K562 (cell line): ENCODE measurements at regions not wholly inside any gene's neighbourhood (a gene's known extent, or its start where the extent isn't known, plus 50 kb on each side); places are given as distances from the start of the nearest gene placed in this dataset.
A peak's percentile ranks its signal among the peaks of the same experiment; 100 is the strongest.

Experiments
- ATAC-seq: fragments of 200-7000 bp; cut with Tn5 transposase; 3 replicates; pipeline ENCODE4 v1.9.1; 2020; ENCODE audit warnings: moderate library complexity
- BruUV-seq: library from RNA; stranded (reverse); fragments of 400-500 nt; replicated peaks from 2 replicates; lab custom pipeline; 2021; lab: Mats Ljungman, UMichigan
- CTCF ChIA-PET: fragments of 300-600 bp; formaldehyde crosslinking; extraction: SDS; loops from one replicate; lab custom pipeline; 2021; ENCODE audit warnings: low intra/inter-chr PET ratio; lab: Yijun Ruan, JAX
- POLR2A ChIA-PET: fragments of 300-600, 350-650 bp; sonication (Branson Sonifier 250); formaldehyde crosslinking; extraction: SDS; loops from one replicate; lab custom pipeline; 2021; ENCODE audit warnings: antibody characterized with exemption, inconsistent platforms; lab: Yijun Ruan, JAX
- DNase-seq, 4 experiments: peaks; one replicate each; pipeline versions ENCODE4 v3.0.0 to v3.0.0-alpha.2; 2011 to 2018; ENCODE audit warnings: low spot score in 3 of 4, mixed read lengths in 3 of 4; ENCODE audit errors: extremely low read depth in 1 of 4
- FAIRE-seq: peaks from 2 replicates; lab custom pipeline; 2011; peaks lifted over from hg19 to GRCh38; lab: Jason Lieb, UNC
- H2AFZ ChIP-seq: 2 replicates; pipeline ENCODE4 v1.6.0; 2011; ENCODE audit warnings: low read depth, low read length, control low read depth, inconsistent platforms
- H3K27ac ChIP-seq: fragments of 200-600 bp; 3 replicates; pipeline ENCODE4 v1.8.0; 2011; ENCODE audit warnings: low read depth, mild to moderate bottlenecking, control low read depth, inconsistent platforms, low read length, moderate library complexity, mixed read lengths; ENCODE audit errors: extremely low read depth
- H3K27me3 ChIP-seq, 2 experiments: fragments of 300-600 bp in 1 of 2; 2 replicates in 1 of 2; 3 replicates in 1 of 2; pipeline versions ENCODE4 v1.6.0 to v1.8.0; 2011; ENCODE audit warnings: inconsistent platforms in 2 of 2, low read length in 2 of 2, mild to moderate bottlenecking in 1 of 2, mixed read lengths in 1 of 2, moderate library complexity in 1 of 2; ENCODE audit not compliant: control insufficient read depth in 2 of 2, insufficient read depth in 2 of 2
- H3K36me3 ChIP-seq: fragments of 300-600 bp; 3 replicates; pipeline ENCODE4 v1.8.0; 2011; ENCODE audit warnings: mild to moderate bottlenecking, low read length, inconsistent platforms; ENCODE audit not compliant: control insufficient read depth, insufficient read depth
- H3K4me1 ChIP-seq, 2 experiments: fragments of 200-600 bp in 1 of 2; replicated peaks in 1 of 2; 2 replicates in 1 of 2; 3 replicates in 1 of 2; pipeline versions ENCODE4 v1.5.1 to v1.8.0; 2011; ENCODE audit warnings: inconsistent platforms in 2 of 2, low read length in 2 of 2, mild to moderate bottlenecking in 1 of 2, mixed read lengths in 1 of 2, moderate library complexity in 1 of 2; ENCODE audit not compliant: control insufficient read depth in 2 of 2, insufficient read depth in 2 of 2
- H3K4me2 ChIP-seq: 2 replicates; pipeline ENCODE4 v1.6.1; 2011; ENCODE audit warnings: low read length, control low read depth, inconsistent platforms, mixed read lengths; ENCODE audit not compliant: insufficient read depth
- H3K4me3 ChIP-seq: fragments of 200-600 bp; sonication (generic), shearing (Covaris generic); 2 replicates; pipeline ENCODE4 v1.5.1; 2016; ENCODE audit warnings: control low read depth, inconsistent platforms
- H3K79me2 ChIP-seq: fragments of 200-600 bp; 3 replicates; pipeline ENCODE4 v1.8.0; 2011; ENCODE audit warnings: low read length, inconsistent platforms; ENCODE audit not compliant: control insufficient read depth, insufficient read depth
- H3K9ac ChIP-seq, 2 experiments: 2 replicates each; pipeline versions ENCODE4 v1.6.0 to v1.6.1; 2011; ENCODE audit warnings: low read depth in 2 of 2, low read length in 2 of 2, control low read depth in 1 of 2, inconsistent platforms in 1 of 2, mild to moderate bottlenecking in 1 of 2, mixed read lengths in 1 of 2; ENCODE audit not compliant: insufficient read depth in 1 of 2
- H3K9me1 ChIP-seq: one replicate; pipeline ENCODE4 v1.6.0; 2011; ENCODE audit warnings: inconsistent platforms, mild to moderate bottlenecking, low read length, moderate library complexity; ENCODE audit not compliant: control insufficient read depth, insufficient read depth
- H3K9me3 ChIP-seq: replicated peaks from 2 replicates; pipeline ENCODE4 v1.5.1; 2011; ENCODE audit warnings: low read depth, low read length, inconsistent platforms; ENCODE audit not compliant: control insufficient read depth, insufficient read depth
- H4K20me1 ChIP-seq: replicated peaks from 2 replicates; pipeline ENCODE4 v1.6.1; 2011; ENCODE audit warnings: low read length, inconsistent platforms, mixed read lengths; ENCODE audit not compliant: control insufficient read depth, insufficient read depth
- C11orf30 ChIP-seq: fragments of 450-650 bp; IDR thresholded peaks from 2 replicates; pipeline ENCODE4 v1.6.1; 2016; ENCODE audit warnings: low read depth, mild to moderate bottlenecking
- MAFF ChIP-seq: IDR thresholded peaks from 2 replicates; pipeline ENCODE4 v1.6.1; 2012; ENCODE audit warnings: low read length, improper control_type of control experiment
- MAFG ChIP-seq: fragments of 450-650 bp; conservative IDR thresholded peaks from 2 replicates; pipeline ENCODE4 v1.6.1; 2016; ENCODE audit warnings: missing genetic modification characterization, missing compliant biosample characterization
- MAFK ChIP-seq: IDR thresholded peaks from 2 replicates; pipeline ENCODE4 v1.6.1; 2011; ENCODE audit warnings: low read length, improper control_type of control experiment
- MAZ ChIP-seq, 2 experiments: fragments of 450-650 bp in 1 of 2; sonication (generic) in 1 of 2; formaldehyde crosslinking; IDR thresholded peaks in 1 of 2; conservative IDR thresholded peaks in 1 of 2; 2 replicates each; pipeline versions ENCODE4 v1.4.0 to v1.5.0; 2020; ENCODE audit warnings: mild to moderate bottlenecking in 1 of 2, missing genetic modification reagents in 1 of 2
- RBM15 ChIP-seq: fragments of 200-400 bp; formaldehyde crosslinking; IDR thresholded peaks from 2 replicates; pipeline ENCODE4 v1.6.1; 2018; ENCODE audit warnings: mild to moderate bottlenecking, low read length, moderate library complexity; ENCODE audit not compliant: insufficient read depth
- RUNX1 ChIP-seq: sonication (generic); IDR thresholded peaks from 2 replicates; pipeline ENCODE4 v1.6.1; 2016; ENCODE audit warnings: antibody characterized with exemption, low read depth
- ZNF165 ChIP-seq: fragments of 250-450 bp; sonication (Bioruptor Pico); IDR thresholded peaks from 2 replicates; pipeline ENCODE4 v1.4.0; 2020; ENCODE audit warnings: borderline replicate concordance
- ZNF311 ChIP-seq: fragments of 250-450 bp; sonication (Bioruptor Pico); IDR thresholded peaks from 2 replicates; pipeline ENCODE4 v1.4.0; 2020; ENCODE audit warnings: mild to moderate bottlenecking, moderate library complexity
- ZNF316 ChIP-seq: fragments of 450-650 bp; IDR thresholded peaks from 2 replicates; pipeline ENCODE4 v1.6.1; 2016
- ZNF41 ChIP-seq: fragments of 250-450 bp; sonication (Bioruptor Pico); conservative IDR thresholded peaks from 2 replicates; pipeline ENCODE4 v1.4.0; 2020; ENCODE audit warnings: mild to moderate bottlenecking
- WGBS: fragments of 100-300 bp; shearing (Covaris generic); methylation state at CpG from one replicate; pipeline ENCODE4 v1.1.6; 2016; ENCODE audit warnings: low coverage, mixed read lengths; ENCODE audit not compliant: insufficient coverage; ENCODE audit errors: missing lambda C conversion rate; 5-methylcytosine and 5-hydroxymethylcytosine counted together
- in situ Hi-C: fragments of 300-500 bp; cut with MboI; formaldehyde crosslinking; loops from 4 replicates; pipeline ENCODE4 v1.15.0; 2018; ENCODE audit warnings: inconsistent platforms, mixed read lengths
- intact Hi-C: fragments of 100-400 bp; cut with micrococcal nuclease; formaldehyde crosslinking; loops from 2 replicates; pipeline ENCODE4 v1.14.2; 2022
- TF ChIP-seq, protein P1 (sequence below): fragments of 450-650 bp; formaldehyde crosslinking; IDR thresholded peaks from 2 replicates; pipeline ENCODE4 v1.4.0; 2022; ENCODE audit warnings: mild to moderate bottlenecking, moderate library complexity
- TF ChIP-seq, protein P2 (sequence below): fragments of 200-400 bp; formaldehyde crosslinking; IDR thresholded peaks from 2 replicates; pipeline ENCODE4 v1.6.1; 2017; ENCODE audit warnings: mild to moderate bottlenecking, low read depth, low read length, moderate library complexity
- TF ChIP-seq, protein P3 (sequence below): sonication (generic); formaldehyde crosslinking; IDR thresholded peaks from 2 replicates; pipeline ENCODE4 v1.8.0; 2022; ENCODE audit warnings: missing genetic modification reagents, mild to moderate bottlenecking, moderate library complexity, borderline replicate concordance
- TF ChIP-seq, protein P4 (sequence below): sonication (generic); formaldehyde crosslinking; IDR thresholded peaks from 2 replicates; pipeline ENCODE4 v1.8.0; 2022; ENCODE audit warnings: mild to moderate bottlenecking, missing genetic modification reagents
- TF ChIP-seq, protein P5 (sequence below): sonication (generic); formaldehyde crosslinking; IDR thresholded peaks from 2 replicates; pipeline ENCODE4 v1.8.1; 2023; ENCODE audit warnings: mild to moderate bottlenecking, missing genetic modification reagents

- Histone ChIP-seq H3K79me2 (no peaks in the 10 kb centered on the region), H3K9me3 (no peaks in the 10 kb centered on the region)
- TF ChIP-seq MAFF (peak; percentile 63), ZNF41 (CRISPR knock-in tag) (no peak), ZNF311 (CRISPR knock-in tag) (no peak), ZNF165 (CRISPR knock-in tag) (no peak), ZNF316 (peak; percentile 62), RBM15 (no peak), MAZ (CRISPR knock-in tag; conservative IDR thresholded peaks at IDR 0.05 in 1 of 2, IDR thresholded peaks at IDR 0.05 in 1 of 2) (no peak), MAFK (peak; percentile 61; the same call in 1 of the 2 replicates), RUNX1 (no peak), C11orf30 (peak; percentile 41; the same call in 1 of the 2 replicates), MAFG (tag) (peak; percentile 40; the same call in 1 of the 2 replicates)
- TF ChIP-seq, protein P1, sequence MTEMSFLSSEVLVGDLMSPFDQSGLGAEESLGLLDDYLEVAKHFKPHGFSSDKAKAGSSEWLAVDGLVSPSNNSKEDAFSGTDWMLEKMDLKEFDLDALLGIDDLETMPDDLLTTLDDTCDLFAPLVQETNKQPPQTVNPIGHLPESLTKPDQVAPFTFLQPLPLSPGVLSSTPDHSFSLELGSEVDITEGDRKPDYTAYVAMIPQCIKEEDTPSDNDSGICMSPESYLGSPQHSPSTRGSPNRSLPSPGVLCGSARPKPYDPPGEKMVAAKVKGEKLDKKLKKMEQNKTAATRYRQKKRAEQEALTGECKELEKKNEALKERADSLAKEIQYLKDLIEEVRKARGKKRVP, result no peak
- TF ChIP-seq, protein P2, sequence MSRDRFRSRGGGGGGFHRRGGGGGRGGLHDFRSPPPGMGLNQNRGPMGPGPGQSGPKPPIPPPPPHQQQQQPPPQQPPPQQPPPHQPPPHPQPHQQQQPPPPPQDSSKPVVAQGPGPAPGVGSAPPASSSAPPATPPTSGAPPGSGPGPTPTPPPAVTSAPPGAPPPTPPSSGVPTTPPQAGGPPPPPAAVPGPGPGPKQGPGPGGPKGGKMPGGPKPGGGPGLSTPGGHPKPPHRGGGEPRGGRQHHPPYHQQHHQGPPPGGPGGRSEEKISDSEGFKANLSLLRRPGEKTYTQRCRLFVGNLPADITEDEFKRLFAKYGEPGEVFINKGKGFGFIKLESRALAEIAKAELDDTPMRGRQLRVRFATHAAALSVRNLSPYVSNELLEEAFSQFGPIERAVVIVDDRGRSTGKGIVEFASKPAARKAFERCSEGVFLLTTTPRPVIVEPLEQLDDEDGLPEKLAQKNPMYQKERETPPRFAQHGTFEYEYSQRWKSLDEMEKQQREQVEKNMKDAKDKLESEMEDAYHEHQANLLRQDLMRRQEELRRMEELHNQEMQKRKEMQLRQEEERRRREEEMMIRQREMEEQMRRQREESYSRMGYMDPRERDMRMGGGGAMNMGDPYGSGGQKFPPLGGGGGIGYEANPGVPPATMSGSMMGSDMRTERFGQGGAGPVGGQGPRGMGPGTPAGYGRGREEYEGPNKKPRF, result no peak
- TF ChIP-seq, protein P3, sequence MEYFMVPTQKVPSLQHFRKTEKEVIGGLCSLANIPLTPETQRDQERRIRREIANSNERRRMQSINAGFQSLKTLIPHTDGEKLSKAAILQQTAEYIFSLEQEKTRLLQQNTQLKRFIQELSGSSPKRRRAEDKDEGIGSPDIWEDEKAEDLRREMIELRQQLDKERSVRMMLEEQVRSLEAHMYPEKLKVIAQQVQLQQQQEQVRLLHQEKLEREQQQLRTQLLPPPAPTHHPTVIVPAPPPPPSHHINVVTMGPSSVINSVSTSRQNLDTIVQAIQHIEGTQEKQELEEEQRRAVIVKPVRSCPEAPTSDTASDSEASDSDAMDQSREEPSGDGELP (CRISPR knock-in tag), result no peak
- TF ChIP-seq, protein P4, sequence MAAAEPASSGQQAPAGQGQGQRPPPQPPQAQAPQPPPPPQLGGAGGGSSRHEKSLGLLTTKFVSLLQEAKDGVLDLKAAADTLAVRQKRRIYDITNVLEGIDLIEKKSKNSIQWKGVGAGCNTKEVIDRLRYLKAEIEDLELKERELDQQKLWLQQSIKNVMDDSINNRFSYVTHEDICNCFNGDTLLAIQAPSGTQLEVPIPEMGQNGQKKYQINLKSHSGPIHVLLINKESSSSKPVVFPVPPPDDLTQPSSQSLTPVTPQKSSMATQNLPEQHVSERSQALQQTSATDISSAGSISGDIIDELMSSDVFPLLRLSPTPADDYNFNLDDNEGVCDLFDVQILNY, result no peak
- TF ChIP-seq, protein P5, sequence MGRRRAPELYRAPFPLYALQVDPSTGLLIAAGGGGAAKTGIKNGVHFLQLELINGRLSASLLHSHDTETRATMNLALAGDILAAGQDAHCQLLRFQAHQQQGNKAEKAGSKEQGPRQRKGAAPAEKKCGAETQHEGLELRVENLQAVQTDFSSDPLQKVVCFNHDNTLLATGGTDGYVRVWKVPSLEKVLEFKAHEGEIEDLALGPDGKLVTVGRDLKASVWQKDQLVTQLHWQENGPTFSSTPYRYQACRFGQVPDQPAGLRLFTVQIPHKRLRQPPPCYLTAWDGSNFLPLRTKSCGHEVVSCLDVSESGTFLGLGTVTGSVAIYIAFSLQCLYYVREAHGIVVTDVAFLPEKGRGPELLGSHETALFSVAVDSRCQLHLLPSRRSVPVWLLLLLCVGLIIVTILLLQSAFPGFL (CRISPR knock-in tag), result no peak
- TF ChIP-seq, all 486 proteins: peak for 5
- intact Hi-C loops (no loop called here), in situ Hi-C loops (no loop called here)
- Histone ChIP-seq H3K9ac (no peak overlapping the region), H4K20me1 (no peaks in the 10 kb centered on the region), H3K9me1 (no peaks in the 10 kb centered on the region), H2AFZ (no peak overlapping the region), H3K36me3 (no peaks in the 10 kb centered on the region), H3K27ac (no peak overlapping the region), H3K4me3 (no peak overlapping the region), H3K27me3 (peaks cover 0 to 4% of the 10 kb centered on the region in 2 experiments; a peak in 2 of 5 replicates), H3K4me2 (no peak overlapping the region), H3K4me1 (no peaks in the 10 kb centered on the region)
- DNase-seq (no peak), ATAC-seq (no peak), FAIRE-seq (no peak)
- WGBS, result 0% methylated on average over 1 of the region's 1 CpG
- no TSS peak for BruUV-seq
- POLR2A ChIA-PET, result interaction anchor here (0.6 kb wide), 1 partner anchor 21 kb away, joined by 3 read pairs; no protein-coding TSS in a partner anchor
- CTCF ChIA-PET, result no interaction called here
Observed at GRCh38 chr18:2154278-2154677, 417.0 kb downstream of the METTL4 start.
